Fibroblast of skin of right biceps (primary cell): ENCODE measurements at regions not wholly inside any gene's neighbourhood (a gene's known extent, or its start where the extent isn't known, plus 50 kb on each side); places are given as distances from the start of the nearest gene placed in this dataset.
A peak's percentile ranks its signal among the peaks of the same experiment; 100 is the strongest.

ENCODE experiments used
- DNase-seq: peaks from one replicate; pipeline ENCODE4 v3.0.0-alpha.2; 2013

DNA sequence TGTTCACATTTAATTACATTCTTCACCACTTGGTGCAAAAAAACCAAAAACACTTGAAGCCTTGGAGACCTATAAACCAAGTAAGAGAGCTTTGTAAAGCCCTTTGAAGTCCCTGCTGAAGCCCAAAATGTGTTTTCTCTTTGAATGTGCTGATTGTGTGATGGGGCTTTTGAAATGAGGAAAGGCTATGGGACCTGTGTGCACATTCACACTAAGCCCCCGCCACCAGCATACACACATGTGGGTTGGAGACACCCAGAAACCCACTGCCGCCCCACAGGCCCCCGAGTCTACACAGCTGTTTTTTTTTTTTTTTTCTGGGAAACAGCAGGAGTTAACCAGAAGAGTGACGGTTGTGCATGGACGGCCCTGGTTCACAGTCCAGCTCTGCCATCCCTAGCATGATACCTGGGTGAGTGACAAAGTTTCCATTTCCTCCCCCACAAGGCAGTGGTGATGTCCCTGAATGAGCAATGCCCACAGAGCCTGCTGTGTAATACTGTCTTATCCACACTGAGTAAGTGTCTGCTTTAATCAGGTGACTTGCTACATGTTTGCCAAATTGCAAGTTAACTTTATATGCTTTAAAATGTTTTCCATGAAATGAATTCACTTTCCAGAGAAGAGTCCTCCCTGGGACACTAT, 154.6 kb upstream of the GDF10 start:
- no peak for DNase-seq

DNA sequence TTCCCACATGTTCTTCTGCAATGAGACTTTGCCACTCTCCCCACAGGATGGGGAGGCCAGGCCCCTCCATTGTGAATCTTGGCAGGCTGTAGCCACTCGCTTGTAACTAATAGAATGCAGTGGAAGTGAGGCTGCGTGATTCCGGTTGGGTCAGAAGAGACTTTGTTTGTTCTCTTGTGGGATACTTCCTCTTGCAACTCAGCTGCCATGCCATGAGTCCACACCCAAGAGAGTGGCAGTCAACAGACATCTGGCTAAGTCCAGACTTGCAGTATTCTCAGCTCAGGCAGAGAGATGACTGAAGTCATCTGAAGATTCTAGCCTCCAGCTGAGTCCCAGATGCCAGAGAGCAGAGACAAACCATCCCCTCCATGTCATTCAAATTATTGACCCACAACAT, 153.4 kb upstream of the GDF10 start:
- DNase-seq = no peak

DNA sequence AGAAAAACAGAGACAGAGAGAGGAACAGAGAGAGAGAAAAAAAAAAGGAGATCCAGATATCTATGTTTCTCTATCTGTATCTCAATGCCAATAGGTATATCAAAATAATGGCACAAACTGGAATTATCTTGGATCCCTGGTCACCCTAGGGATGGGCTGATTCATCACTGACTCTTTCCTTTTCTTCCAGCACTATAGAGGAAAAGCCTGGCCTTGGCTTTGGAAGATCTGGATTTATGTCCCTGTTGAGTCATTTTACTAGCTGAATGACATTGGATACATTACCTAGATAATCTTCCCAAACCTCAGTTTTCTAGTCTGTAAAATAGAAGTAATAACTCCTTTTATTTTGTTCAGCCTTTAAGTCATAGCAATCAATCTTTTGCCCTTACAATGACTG, 152.8 kb upstream of the GDF10 start:
- DNase-seq = peak; percentile 36

DNA sequence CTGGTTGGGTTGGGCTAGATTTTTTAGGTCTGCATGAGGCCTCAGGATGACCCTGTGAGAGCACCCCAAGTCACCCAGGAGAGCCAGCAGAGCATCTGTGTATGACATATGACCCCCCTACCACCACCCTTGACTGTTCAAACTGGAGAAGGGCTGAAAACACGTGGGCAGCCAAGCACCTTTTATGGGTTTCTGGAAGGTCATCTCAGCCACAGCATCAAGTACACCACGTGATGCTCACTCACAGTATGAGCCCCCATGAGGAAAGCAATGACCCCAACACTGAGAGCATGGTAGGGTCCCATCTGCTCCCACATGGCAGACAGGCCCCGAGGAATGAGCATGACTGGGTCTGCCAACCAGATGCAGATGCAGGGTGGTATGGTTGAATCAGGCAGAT, 149.4 kb upstream of the GDF10 start:
- DNase-seq = no peak

DNA sequence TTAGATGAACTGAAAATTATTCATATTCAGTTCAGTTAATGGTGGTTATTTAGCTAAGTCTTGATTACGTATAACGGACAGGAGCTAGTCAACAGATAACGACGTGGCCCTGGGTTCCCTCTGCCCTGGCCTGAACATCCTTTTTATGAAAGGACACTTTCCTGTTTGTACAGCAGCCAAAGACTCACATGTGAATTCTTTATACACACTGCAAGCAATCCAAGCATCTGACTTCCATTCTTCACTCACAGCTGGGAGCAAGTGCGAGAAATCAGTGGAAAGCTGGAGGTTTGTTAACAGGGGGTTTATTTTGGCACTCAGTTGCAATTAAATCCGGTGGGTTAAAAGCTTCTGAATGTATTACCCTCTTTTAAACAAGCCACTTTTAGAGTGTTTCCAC, 148.1 kb upstream of the GDF10 start:
- DNase-seq = no peak

DNA sequence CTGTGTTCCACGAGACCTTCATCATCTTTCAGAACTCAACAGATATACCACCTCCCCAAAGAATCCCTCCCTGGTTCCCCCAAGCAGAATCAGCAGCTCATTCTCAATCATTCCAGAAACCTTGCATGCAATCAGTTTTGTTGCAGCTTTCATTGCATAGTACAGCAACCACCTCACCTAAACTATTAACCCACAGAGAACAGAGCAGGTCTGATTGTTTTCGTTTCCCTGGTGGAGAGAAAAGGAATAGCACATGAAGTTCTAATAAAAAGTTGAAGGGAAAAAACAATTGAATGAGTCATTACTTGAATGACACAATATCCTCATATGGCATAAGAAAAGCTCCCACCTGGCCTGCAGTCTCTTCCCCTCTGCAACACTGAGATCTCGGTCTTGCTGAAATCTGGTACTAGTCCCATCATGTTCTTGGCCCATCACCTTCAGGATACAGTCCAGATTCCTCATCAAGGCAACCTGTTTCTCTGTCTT, 147.1 kb upstream of the GDF10 start:
- peak; percentile 32 for DNase-seq

DNA sequence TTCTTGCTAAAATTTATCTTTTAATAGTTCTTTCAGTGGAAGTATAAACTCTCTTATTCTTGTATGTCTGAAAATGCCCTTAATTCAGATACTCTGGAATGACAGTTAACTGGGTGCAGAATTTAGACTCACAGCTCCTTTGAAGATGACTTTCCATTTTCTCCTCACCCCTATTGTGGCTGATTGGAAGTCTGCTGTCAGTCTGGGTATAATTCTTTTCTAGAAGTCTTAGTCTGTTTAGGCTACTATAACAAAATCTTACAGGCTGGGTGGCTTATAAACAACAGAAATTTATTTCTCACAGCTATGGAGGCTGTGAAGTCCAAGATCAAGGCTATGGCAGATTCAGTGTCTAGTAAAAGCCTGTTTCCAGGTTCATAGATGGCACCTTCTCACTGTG, 145.2 kb upstream of the GDF10 start:
- DNase-seq = no peak

DNA sequence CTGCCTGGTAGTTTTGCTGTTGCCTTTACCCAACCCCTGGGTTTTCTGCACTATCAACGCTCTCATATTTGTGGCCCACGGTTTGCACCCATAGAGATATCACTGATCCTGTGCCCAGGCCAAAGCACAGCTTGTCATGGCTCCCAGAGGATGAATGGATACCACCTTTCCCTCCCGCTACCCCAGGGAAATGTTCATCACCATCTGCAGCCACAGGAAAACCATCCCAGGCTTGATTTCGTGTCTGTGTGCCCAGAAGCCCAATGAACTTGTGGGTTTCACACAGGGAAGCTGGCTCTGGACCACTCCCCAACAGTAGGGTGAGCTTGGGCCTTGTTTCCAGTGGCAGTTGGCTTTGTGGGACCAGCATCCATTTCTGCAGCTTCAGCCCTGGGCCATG, 143.1 kb upstream of the GDF10 start:
- no peak for DNase-seq

DNA sequence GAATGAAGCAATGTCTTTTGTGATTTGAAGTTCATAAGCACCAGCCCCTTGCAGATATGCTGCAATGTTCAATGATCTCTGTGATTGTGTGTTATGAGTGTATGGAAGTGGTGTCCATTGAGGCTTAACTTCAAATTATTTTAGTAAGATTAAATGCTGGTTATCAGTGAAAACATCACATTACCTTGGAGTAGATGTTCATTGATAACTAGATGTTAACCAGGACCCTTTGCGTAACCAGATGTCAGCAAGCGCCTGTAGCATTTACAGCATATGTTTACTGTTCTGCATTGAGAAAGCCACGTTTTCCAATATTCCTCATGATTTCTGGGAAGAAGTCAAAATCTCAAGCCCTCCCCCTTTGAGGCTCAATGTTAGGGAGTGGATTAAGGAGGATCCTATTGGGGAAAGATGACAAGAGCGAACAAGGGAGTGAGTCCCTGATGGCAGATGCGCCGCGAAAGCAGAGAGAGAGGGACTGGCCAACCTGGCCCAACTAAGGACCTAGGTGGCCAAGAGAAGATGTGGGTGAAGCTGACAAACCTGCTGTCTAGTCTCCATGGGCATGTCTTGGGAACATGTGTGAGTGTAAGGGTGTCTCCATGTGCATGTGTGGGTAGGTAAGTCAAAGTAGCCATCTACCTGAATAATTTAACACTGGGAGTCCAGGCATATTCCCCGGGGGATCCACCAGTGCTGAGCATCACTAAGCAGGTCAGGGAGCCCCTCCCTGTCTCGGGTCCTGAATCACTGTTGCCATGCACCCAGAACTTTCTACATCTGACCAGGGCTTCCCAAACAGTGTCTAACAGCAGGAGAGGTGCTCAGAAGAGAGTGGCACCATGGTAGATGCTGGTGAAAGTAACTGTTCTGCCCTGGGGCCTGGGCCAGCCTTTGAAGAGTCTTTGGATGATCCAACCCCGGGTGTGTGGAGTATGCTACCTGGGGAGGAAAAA, 141.6 kb upstream of the GDF10 start:
- no peak for DNase-seq

DNA sequence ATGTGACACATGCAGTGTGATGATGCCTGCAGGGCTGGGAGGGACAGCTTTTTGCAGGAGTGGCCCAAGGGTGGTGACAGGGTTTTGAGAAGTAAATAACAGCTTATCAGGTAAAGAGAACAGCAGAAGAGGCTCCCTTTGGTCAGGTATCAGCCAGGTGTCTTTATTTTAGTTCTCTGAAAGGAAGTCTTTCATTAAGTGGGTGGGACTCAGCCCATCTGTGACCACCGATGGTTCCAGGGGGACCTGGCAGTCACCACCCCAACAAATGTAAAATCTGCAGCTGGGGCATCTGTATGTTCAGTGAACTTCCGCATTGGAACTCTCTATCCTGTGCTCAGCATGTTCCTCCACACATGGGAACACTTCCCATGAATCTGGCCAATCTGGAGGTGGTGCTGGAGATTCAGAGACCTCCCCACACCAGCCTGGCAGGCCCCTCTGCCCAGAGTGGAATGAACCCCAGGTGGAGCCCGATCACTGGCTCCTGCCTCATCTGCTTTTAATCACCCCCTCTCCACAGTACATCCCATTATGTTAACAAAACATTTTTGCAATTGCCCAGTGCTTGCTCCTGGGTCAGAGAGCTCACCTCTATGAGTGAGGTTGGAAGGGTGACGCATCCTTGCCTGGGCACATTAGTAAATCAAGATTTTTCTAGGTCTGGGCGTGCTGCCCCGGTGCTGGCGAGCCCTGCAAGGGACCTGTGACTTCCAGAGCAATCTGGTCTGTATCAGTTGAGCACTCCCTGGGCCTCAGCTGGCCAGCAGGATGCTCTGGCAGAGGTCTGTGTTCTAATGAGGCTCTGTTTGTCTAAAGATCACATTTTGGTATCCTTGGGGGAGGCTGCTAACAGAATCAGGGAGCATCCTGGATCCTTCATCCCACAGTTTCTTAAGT, 140.4 kb upstream of the GDF10 start:
- DNase-seq = no peak

DNA sequence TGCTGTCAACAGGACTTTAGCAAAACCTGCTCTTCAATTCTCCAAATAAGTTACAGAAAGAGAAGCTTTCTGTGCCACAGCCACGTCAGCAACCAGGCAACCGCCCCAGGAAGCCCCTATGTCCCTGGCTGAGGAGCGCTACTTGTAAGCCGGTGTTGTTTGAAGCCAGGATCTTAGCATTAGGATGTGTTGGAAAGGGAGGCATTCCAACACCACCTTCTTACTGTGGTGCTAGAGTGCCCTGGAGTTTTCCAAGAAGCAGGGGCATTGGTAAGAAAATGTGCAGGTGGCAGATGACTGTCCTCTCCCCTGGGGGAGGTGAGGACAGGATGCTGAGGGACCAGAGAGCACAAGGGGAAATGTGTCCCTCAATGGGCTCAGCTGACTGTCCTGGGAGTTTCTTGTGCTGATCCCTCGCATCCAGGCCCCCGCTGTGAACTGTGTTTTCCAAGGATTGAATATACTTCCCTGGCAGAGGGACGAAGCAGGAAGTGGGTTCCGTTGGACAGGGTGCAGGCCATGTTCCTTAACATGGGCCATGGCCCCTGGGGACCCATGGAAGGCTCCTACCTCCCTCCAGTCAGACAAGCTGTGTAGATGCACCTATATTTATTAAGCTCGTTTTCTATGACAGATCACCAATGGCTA, 139.6 kb upstream of the GDF10 start:
- DNase-seq = no peak

DNA sequence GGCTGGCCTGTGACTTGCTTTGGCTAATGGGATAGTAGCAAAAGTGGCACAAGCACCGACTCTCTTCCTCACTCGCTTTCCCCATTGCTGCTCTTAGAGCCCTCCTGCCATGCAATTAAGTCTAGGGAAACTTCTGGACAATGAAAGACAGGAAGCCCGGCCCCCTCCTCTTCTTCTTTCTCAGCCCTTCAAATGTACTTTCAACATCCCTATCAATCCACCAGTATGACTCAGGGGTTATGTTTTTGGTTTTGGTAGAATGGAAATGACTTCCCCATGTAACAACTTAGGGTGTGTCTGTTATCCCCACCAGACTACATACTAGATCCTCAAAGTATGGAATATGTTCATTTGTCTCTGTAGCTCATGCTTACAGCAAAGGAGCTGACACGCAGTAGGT, 139.0 kb upstream of the GDF10 start:
- DNase-seq = no peak

DNA sequence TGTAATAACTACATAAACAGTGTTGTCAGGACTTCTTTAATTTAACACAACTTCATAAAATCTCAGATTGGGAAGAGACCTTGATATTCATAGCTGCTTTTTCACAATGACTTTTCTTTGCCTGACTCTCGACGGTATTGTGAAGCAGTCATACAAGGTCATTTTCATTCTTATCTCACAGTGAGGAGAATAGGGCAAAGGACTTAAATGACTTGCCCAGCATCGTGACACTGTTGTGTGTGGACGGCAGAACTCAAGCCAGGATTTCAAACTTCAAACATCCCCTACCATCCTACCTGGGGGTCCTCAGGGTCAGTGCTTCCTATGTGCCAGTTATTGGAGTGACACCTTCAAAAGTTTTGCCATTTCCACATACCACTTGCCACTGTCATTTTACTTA, 138.5 kb upstream of the GDF10 start:
- no peak for DNase-seq

DNA sequence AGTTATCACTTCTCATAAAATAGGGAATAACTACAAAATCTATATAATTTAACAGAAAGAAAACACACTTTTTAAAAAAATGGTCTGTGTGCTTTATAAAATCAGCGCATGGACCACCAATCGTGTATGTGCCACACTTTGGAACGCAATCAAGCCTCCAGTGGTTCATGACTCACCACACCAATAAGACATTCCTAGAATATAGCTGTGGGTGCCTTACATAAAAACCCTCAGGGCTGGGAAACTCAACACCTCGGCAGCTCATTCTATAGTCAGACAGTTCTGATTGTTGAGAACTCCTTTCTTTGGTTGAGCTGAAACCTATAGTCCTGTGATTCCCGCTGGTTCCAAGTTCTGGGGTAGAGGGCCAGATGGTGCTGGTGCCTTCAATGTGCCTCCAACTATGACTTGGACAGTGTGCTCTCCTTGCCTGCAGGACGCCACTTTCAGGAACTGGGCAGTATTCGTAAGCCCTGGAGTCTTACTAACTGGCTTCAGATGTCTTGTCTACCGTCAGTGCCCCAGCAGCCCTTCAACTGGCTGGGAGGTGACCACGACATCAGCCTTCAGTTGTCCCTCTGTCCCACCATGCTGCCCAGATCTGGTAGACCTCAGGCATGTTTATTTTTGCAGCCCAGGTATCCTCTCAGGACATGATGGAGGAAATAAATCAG, 135.7 kb upstream of the GDF10 start:
- DNase-seq = peak; percentile 95

DNA sequence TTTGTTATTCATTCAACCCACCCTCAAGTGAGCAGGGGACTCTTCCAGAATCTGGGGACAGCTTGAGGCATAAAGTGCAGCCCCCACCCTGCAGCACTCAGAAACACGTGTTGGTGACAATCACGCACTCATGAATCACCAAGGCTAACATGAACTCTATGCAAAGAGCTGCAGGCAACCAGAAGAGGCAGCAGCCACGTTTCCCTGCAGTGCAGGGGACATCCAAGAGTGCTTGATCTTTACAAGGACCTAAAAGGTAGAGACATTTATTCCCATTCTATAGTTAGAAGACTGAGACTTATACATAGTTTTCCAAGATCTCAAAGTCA, 135.2 kb upstream of the GDF10 start:
- DNase-seq = peak; percentile 52

DNA sequence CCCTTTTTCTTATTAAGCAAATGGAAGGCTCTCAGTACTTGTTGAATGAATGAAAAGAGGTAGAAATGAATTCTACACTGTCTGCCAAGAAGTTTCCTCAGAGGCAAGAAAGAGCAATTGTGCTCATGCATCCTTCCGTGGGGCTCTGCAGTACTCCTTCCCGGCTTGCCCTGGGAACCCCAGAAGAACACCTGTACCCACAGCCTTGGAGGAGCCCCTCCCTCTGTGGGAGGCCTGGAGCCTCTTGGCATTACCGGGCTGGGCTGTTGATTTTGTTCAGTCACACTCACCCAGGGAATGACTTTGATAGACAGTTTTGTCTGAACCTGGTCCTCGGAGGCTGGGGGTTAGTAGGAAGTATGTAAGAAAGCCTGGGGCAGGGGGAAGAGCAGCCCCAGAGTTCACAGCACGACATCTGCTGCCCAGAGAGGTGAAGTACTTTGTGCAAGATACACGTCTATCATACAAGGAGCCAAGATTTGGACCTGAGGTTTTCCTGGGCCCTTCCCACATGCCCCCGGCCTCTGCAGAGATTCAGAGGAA, 134.8 kb upstream of the GDF10 start:
- DNase-seq = no peak

DNA sequence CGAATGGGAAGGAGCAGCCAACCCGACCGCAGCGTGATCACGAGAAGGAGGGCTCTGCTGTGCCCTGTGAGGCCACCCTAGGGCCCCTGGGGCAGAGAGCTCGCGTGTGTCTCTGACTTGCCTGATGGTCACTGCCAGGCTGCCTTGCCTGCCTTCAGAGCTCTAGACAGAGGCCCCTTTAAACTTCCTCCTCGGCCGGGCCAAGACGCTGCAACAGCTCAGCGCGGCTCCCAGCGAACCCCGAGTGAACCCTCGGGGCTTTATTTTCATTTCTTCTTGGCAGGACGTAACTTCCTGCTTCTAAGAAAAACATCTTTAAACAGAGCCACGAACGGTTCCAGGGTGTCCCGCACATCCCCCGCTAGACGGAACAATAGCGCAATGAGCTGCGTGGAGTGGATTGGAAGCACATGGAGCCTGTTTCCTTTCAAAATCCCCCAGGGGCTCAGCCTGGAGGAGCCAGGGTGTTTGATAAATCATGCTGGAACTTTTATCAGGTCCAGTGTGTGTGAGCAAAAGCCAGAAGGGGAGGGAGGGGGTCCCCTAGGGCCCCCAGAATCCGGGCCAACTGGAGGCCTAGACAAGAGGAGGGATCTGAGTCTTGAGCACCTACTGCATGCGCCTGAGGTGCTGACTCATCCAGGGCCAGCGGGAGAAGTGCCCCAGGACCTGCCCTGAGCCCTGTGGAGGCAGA, 134.1 kb upstream of the GDF10 start:
- peak; percentile 87 for DNase-seq

DNA sequence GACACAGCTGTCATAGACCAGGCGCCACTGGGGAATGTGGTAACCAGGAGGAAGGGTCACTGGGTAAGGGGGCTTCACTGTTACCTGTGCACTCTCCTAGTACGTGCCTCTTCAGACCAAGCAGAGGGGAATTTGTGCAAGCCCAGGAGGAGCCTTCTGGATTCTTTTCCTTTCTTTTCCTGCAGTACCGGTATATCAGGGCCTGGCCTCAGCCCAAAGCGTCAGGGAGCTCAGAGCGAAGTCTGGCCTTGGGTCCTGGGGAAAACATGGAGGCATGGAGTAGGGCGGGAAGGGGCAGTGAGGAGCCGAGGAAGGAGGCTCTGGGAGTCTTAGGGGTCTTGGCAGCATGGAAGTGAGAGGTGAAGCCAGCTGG, 133.6 kb upstream of the GDF10 start:
- DNase-seq = no peak

DNA sequence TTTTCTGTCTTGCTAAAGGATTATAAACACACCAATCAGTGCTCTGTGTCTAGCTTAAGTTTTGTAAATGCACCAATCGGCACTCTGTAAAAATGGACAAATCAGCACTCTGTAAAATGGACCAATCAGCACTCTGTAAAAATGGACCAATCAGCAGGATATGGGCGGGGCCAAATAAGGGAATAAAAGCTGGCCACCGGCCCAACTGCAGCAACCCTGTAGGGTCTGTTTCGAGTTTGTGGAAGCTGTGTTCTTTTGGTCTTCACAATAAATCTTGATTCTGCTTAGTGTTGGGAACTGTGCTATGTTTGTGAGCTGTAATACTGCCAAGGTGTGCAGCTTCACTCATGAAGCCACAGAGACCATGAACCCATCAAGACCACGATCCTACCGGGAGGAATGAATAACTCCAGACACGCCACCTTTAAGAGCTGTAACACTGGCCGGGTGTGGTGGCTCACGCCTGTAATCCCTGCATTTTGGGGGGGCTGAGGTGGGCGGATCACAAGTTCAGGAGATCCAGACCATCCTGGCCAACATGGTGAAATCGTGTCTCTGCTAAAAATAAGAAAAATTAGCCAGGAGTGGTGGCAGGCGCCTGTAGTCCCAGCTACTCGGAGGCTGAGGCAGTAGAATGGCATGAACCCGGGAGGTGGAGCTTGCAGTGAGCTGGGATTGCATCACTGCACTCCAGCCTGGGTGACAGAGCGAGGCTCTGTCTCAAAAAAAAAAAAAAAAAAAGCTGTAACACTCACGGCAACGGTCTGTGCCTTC, 133.0 kb upstream of the GDF10 start:
- peak; percentile 77 for DNase-seq

DNA sequence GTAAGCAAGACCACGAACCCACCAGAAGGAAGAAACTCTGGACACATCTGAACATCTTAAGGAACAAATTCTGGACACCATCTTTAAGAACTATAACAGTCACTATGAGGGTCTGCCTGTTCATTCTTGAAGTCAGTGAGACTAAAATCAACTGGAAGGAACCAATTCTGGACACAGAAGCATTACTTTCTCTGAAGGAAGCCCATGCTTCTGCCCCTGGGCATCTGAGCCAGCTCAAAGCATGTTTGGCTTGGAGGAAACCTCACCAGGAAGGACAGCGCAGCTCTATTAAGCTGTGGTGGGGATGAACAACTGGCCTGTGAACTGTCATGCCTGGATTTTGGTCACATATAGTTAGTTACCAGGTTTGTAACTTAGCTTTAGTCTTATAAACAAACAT, 132.4 kb upstream of the GDF10 start:
- DNase-seq = no peak

DNA sequence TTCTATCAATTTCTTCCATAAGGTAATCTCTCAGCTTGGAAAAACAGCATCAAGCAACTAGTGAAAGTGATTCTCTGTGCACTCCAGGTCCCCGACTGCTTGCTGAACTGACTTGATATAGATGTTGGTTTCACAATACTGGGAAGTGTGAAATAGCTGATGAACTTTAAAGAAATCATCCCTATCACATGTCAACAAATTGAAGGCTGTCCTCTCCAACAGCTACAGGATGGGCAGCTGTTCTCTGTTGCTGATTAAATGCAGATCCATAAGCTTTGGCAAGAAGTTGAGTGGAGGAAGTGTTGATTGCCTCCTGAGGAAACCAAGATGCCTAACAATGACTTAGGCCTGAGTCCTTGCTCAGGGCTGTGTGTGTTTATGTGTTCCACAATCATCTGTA, 130.4 kb upstream of the GDF10 start:
- DNase-seq = peak; percentile 11
